ENCODE measurements at regions not wholly inside any gene's neighbourhood (a gene's known extent, or its start where the extent isn't known, plus 50 kb on each side); places are given as distances from the start of the nearest gene placed in this dataset.
"Not testable (repeated sequence)": the region's sequence is repeated elsewhere in the genome, so short reads cannot be mapped to it uniquely, and the experiment has no call there.

GRCh38 chr3:103203441-103203840 lies 768.6 kb downstream of the ZPLD1 start:
- no peak for DNase-seq (ENCODE audit: low spot score)
- intact Hi-C loops (cut with DNase I): no loop called here
- no peak for ATAC-seq

GRCh38 chr3:103210583-103210982 lies 775.8 kb downstream of the ZPLD1 start:
- ATAC-seq: no peak
- DNase-seq (ENCODE audit: low spot score): no peak
- intact Hi-C loops (cut with DNase I): no loop called here

GRCh38 chr3:103218146-103218545 lies 783.3 kb downstream of the ZPLD1 start:
- intact Hi-C loops (cut with DNase I): no loop called here
- DNase-seq (ENCODE audit: low spot score) (no peak), ATAC-seq (no peak)

- intact Hi-C loops (cut with DNase I): no loop called here
- DNase-seq (ENCODE audit: low spot score) (no peak), ATAC-seq (no peak)
These were observed 784.0 kb downstream of the ZPLD1 start for GRCh38 chr3:103218793-103219192.

- DNase-seq (ENCODE audit: low spot score): no peak
- no peak for ATAC-seq
- intact Hi-C loops (cut with DNase I): no loop called here
These were observed 792.8 kb downstream of the ZPLD1 start for GRCh38 chr3:103227651-103228050.

GRCh38 chr3:103247459-103247858 lies 812.6 kb downstream of the ZPLD1 start:
- DNase-seq (ENCODE audit: low spot score) (no peak), ATAC-seq (no peak)
- intact Hi-C loops (cut with DNase I): no loop called here

GRCh38 chr3:103254827-103255226 lies 820.0 kb downstream of the ZPLD1 start:
- DNase-seq (ENCODE audit: low spot score); ATAC-seq; intact Hi-C loops (cut with DNase I): not testable (repeated sequence)

GRCh38 chr3:103269287-103269686 lies 834.5 kb downstream of the ZPLD1 start:
- no peak for DNase-seq (ENCODE audit: low spot score)
- intact Hi-C loops (cut with DNase I): no loop called here
- no peak for ATAC-seq

GRCh38 chr3:103271575-103271974 lies 836.8 kb downstream of the ZPLD1 start:
- DNase-seq (ENCODE audit: low spot score): no peak
- no peak for ATAC-seq
- intact Hi-C loops (cut with DNase I): no loop called here

- intact Hi-C loops (cut with DNase I): no loop called here
- DNase-seq (ENCODE audit: low spot score) (no peak), ATAC-seq (no peak)
These were observed 861.3 kb downstream of the ZPLD1 start for GRCh38 chr3:103295974-103296570.

- intact Hi-C loops (cut with DNase I); ATAC-seq; DNase-seq (ENCODE audit: low spot score): not testable (repeated sequence)
These were observed 862.7 kb downstream of the ZPLD1 start for GRCh38 chr3:103297502-103297901.

GRCh38 chr3:103306104-103306503 lies 871.3 kb downstream of the ZPLD1 start:
- intact Hi-C loops (cut with DNase I): no loop called here
- DNase-seq (ENCODE audit: low spot score) (no peak), ATAC-seq (no peak)

GRCh38 chr3:103308921-103309320 lies 874.1 kb downstream of the ZPLD1 start:
- intact Hi-C loops (cut with DNase I): no loop called here
- no peak for DNase-seq (ENCODE audit: low spot score)
- ATAC-seq: no peak

GRCh38 chr3:103319912-103320311 lies 885.1 kb downstream of the ZPLD1 start:
- ATAC-seq: no peak
- intact Hi-C loops (cut with DNase I): no loop called here
- no peak for DNase-seq (ENCODE audit: low spot score)

GRCh38 chr3:103337179-103337845 lies 902.5 kb downstream of the ZPLD1 start:
- intact Hi-C loops (cut with DNase I): no loop called here
- ATAC-seq: no peak
- DNase-seq (ENCODE audit: low spot score): no peak

- intact Hi-C loops (cut with DNase I): no loop called here
- ATAC-seq: no peak
- DNase-seq (ENCODE audit: low spot score): no peak
These were observed 906.3 kb downstream of the ZPLD1 start for GRCh38 chr3:103341078-103341606.

- intact Hi-C loops (cut with DNase I): no loop called here
- DNase-seq (ENCODE audit: low spot score) (no peak), ATAC-seq (no peak)
These were observed 907.5 kb downstream of the ZPLD1 start for GRCh38 chr3:103342205-103342731.

- DNase-seq (ENCODE audit: low spot score) (no peak), ATAC-seq (no peak)
- intact Hi-C loops (cut with DNase I): no loop called here
These were observed 914.9 kb downstream of the ZPLD1 start for GRCh38 chr3:103349760-103350159.

- ATAC-seq (no peak), DNase-seq (ENCODE audit: low spot score) (no peak)
- intact Hi-C loops (cut with DNase I): no loop called here
These were observed 930.7 kb downstream of the ZPLD1 start for GRCh38 chr3:103365467-103365866.

GRCh38 chr3:103367481-103367880 lies 932.7 kb downstream of the ZPLD1 start:
- no peak for ATAC-seq
- DNase-seq (ENCODE audit: low spot score): no peak
- intact Hi-C loops (cut with DNase I): no loop called here

GRCh38 chr3:103371411-103371810 lies 936.6 kb downstream of the ZPLD1 start:
- intact Hi-C loops (cut with DNase I): no loop called here
- DNase-seq (ENCODE audit: low spot score) (no peak), ATAC-seq (no peak)
